ENCODE measurements at regions not wholly inside any gene's neighbourhood (a gene's known extent, or its start where the extent isn't known, plus 50 kb on each side); places are given as distances from the start of the nearest gene placed in this dataset.

DNA sequence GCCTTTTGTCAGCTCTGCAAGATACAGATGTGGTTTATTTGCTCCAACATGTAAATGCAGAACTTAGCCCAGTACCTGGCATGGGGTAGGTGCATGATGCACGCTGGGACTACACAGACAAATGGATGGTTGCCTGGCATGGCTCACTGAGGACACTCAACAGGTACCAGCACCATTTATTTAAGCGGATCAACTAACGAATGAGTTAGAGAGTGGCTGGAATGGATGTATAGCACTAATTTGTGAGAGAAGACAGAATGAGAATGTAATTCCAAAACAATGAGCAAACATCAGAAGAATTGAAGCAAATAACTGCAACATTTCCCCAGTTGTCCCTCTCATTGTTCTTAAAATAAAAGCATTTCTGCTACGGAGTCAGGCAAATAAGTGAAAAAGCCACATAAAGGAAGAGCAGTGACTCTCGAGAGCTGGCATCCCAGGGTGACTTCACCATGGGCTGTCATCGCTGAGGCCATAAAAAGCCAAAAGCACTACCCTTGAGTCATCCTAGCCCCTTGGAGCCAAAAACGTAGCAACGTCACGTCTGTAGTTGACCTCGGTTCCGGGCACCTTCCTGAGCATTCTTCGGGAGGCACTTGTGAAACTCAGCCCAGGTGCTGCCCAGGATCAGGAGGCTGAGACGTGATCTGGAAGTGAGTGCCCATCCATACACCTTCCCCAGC is 290.3 kb downstream of the NSG2 start:
- no peak for DNase-seq (ENCODE audit: low read depth)

DNA sequence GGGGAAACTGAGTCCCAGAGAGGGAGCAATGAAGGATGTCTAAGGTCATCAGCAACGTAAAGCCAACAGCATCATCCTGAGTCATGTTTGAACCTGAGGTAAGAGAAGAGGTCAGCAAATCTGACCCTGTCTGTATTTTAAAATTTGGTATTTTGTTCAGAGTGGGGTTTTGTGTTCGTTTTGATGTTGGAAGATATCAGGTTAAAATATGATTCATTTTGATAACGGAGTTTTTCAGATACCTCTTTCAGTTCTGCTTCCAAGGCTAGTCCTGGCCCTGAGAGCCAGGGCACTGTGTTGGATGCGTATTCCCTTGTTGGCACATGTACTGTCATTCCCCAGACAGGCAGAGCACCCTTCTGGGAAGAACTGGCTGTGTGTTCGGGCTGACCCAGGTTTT is 291.0 kb downstream of the NSG2 start:
- DNase-seq (ENCODE audit: low read depth), result no peak

DNA sequence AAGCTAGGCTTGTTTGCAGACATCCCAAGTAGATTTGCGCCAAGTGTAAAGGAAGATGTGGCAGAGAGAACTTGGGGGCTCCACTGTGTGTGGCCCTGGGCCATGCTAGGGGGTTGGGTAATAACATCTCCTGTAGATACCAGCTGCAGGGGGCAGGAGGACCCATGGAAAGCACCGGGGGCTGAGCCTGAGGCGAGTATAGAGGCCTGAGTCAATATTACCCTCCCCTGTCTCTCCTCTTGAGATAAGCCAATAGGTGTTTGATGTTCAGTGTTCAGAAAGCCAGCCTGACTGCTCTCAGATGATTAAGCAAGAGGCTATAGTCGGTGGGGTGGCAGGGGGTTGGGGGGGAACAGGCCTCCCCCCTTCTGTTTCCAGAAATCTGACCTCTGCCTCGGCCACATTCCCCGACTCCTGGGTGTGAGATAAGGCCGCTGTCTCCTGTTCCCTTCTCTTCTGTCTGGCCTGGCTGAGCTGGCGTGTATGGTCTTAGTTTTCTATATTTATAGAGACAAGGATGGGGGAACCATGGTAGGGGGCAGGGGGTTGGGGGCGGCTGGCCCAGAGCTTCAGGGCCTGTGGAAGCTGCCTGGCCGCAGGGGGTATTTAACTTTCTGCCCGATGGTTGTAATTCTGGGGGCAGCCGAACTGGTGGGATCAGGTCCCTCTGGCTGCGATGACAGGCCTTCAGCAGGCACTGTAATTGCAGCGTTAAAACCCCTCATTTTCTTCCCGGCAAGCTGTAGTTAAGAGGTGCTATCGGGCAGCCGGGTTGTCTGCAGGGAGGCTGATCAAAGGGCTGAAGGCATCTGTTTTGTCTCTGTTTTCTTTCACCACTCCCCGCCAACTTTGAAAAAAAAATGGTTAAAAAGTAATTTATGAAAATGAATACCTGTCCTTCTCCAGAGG is 292.0 kb downstream of the NSG2 start:
- DNase-seq (ENCODE audit: low read depth), result no peak

DNA sequence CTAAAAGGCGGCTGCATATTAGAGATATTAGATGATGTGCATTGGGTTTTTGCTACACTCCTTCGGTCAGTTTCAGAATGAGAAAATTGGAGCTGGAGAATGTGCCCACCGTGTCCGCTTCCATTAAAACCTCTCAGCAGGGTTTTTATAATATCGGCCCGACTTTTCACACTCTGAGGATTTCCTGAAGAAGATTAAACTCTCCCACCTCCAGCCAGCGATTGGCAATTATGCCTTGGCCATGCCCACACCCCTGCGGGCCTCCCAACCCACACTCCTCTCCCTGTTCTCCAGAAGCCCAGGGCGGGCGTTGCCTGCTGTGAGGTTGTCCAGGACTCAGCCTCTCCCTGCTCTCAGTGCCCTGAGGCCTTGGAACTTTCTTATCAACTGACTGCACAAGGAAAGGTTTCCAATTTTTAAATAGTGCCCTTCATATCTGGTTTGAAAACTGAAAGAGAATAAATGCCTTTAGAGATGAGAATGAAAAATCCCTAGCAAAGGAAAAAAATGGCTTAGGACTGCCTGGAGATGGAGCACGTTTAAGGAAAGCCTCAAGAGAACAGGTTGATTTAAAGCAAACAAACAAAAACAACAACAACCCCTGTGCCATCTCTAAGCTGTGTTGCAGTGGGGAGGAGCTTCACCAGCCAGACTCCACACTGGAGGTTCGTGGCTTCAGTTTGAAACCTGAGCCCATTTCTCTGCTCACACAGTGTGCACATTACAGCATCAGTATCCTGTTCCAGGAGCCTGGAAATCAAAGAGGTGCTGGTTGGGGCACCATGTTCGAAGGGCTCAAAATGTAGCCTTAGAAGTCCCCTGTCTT is 292.9 kb downstream of the NSG2 start:
- DNase-seq (ENCODE audit: low read depth), result no peak

DNA sequence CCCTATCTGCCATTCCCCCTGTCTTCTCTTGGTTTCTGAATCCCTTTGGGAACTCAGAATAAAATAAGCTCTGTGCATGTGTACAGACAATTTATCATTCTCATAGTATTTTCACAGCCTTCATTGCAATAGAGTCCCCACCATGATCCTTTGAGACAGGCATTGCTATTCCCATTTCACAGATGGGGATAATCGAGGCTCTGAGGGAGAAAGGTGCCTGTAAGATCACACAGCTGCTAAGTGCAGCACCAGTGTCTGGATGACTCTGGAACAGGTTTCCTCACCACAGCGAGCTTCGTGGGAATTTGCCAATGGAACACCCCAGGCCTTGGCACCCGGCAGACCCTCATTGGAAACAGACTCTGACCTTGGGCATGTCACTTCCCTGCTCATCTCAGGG is 293.6 kb downstream of the NSG2 start:
- DNase-seq (ENCODE audit: low read depth), result no peak

DNA sequence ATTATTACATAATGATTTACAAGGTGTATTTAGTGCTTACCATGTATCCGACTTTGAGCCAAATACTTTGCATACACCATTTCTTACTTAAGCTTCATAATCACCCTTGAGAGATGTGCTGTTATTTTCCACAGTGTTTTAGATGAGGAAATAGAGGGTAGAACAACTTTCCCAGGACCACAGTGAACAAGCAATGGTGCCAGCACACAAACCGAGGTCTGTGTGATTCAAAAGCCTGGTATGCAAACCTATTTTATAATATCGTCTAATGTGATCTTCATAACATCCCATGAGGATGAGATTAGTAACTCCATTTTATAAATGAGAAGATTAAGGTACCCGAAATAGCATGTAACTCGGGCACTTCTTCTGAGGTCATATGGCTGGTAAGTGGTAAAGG is 294.7 kb downstream of the NSG2 start:
- no peak for DNase-seq (ENCODE audit: low read depth)

DNA sequence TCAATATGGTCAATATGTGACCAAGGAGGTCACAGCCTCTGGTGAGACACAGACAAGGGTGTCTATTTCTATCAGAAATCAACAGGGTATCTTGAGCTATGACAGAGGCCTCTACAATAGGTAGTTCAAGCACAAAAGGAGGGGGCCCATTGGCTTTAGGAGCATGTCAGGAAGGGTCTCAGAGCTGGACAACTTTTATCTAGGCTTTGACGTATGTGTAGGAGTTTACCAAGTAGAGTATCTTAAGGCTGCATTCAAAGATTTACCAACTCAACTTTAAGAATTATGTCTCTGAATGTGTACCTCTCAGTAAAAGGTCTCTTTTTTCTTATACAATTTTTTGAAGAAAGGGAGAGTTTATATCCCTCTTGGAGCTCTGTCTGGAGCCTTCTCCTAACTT is 297.2 kb downstream of the NSG2 start:
- DNase-seq (ENCODE audit: low read depth), result no peak

DNA sequence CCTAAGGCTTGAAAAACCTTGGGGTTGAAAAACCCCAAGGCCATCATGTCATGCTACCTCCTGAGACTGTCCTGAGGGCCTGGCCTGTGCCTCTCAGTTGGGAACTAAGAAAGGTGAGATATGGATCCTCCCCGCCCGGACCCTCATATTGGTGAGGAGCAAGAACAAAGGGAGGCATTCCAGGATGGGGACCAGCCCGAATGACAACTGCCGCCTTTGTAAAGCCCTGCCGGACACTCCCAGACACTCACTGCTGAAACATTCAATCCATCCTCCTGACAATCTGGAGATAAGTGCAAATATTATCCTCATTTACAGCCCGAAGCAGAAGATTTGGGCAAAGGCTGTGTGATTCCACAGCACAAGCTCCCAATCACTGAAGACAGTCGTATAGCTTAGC is 298.3 kb downstream of the NSG2 start:
- no peak for DNase-seq (ENCODE audit: low read depth)

DNA sequence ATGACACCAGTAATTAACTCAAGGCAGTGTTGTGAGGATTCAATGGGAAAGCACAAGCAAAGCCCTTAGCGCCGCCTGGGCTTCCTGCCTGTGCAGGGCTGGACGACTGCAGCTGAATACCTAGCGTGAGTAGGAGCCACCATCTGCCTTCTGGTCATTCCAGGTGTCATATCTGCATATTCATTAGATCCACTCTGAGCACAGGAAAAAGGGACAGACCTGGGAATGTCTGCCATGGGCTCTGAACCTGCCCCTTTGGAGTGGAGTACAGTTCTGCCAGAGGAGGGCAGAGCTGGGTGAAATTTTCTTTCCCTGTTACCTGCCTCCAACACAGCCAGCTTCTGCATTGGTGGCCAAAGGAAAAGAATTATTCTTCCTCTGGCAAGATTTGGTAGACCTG is 298.8 kb downstream of the NSG2 start:
- no peak for DNase-seq (ENCODE audit: low read depth)

DNA sequence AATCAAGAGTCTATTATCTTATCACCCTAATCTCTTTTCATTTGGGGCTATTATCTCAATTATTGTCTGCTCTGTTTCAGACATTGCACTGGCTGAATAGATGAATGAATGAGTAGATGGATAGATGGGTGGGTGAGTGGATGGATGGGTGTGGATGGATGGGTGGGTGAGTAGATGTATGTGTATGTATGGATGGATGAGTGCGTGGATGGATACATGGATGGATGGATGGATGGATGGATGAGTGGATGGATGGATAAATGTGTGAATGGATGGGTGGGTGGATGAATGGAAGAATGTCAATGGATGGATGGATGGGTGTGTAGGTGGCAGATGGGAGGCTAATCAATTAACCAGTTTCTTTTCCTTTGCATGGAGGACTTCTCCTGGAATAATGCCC is 301.7 kb downstream of the NSG2 start:
- DNase-seq (ENCODE audit: low read depth), result no peak

DNA sequence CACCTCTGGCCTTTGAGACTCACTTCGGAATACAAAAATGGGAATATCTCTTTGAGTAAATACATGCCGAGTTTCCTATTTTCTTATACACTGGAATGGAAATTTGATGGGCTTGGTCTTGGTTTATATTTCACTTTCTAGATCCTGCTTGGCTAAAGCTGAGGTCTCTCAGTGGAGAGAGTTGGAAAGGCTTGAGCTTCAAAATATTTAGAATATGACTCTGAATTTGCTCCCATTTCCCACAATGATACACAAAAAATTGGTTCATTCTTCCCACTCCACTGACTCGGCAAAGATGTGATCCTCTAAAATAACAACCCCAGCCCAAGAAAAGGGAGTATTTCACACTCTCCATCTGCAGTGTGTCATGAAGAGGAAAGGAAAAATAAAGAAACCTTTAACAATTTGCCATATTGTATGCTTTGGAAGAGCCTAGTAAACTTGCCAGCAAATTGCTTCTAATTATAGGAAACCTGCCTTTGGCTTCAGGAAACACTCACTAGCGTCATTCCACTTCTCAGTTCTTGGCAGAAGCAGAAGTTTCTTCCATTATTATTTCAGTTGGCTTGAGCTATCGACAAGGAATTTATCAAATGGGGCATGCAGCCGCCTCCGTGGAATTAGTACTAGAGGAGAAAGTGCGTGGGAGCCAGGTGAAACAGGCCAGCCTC is 302.9 kb downstream of the NSG2 start:
- no peak for DNase-seq (ENCODE audit: low read depth)

DNA sequence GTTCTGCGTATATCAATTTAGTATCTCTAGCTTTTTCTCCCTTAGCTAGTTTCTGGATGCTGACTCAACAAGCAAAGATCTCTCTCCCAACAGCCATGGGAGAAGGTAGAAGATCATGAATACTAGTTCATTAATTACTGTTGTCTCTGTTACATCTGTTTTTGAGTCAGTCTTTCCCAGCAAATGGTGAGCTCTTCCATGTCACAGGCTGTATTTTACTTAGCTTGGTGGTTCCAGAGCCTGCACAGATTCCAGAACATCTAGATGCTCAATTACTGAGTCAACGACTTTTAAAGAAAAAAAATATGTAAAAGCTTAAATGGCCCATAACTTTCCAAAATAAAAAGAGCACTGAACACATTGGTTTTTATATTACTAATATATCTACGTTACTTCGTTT is 307.2 kb downstream of the NSG2 start:
- no peak for DNase-seq (ENCODE audit: low read depth)

DNA sequence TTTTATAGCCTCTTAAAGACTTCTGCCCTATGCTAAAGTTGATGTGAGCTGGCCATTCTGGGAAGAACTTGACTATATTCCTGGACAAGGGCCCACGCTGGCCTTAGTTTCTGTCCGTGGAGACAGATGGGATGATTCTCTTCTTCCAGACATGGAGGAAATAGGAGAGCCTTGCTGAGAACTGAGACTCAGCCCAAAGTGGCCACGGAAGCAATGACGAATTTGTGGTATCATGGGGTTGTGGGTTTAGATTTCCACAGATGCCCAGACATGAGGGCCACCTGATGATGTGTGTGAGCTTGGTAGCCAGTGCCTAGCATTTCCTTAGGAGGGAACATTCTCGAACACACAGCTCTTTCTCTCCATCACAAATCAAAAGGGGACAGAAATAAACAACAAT is 309.1 kb downstream of the NSG2 start:
- DNase-seq (ENCODE audit: low read depth), result no peak

DNA sequence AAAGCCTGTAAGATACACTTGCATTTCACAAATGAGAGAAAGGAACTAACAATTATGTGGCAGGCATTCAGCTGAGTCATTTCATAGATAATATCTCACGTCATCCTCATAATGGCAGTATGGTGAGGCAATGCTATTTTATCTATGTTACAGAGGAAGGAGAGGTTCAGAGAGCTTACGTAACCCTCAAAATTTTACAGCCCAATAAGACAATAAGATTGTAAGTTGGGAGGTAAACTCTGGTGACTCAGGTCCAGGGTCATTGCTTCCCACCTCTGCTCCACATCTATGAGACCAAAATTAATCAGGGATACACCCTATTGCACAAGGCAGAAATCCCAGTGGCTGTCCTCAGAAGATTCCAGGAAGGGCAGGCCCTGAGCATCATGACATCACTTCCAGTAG is 309.7 kb downstream of the NSG2 start:
- peak; percentile 3 for DNase-seq (ENCODE audit: low read depth)

DNA sequence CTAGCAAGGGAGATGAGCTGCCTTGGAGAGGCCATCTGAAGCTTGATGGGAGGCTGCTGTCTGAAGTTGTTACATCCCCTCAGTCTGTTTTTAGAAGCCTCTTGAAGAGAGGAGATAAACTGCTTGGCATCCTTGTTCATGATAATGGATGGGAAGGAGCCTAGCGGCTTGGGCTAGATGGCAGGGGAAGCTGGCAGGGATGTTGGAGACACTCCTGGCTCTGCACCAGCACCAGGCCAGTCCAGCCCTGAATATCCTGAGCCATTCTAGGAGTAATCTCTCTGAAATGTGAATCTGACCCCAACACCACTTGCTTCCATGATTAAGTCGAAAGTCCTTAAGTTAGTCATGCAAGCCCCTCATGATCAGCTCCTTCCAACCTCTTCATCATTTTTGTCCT is 310.5 kb downstream of the NSG2 start:
- no peak for DNase-seq (ENCODE audit: low read depth)

DNA sequence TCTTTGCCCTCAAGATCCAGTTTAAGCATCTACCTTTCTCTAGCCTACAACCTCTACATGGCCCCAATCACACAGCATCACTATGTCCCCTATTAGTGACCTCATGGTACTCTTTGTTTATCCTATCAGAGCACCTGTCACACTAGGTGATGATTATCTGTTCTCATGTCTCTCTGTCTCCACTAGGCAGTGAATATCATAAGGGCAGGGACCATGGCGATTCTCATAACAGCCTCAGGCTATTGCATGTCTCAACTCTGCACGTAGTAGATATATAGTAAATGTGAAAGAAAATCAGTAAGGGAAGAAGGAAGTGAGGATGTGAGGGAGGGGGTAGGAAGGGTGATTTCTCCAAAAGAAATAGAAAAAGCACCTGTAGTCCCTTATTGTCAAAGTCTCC is 311.0 kb downstream of the NSG2 start:
- DNase-seq (ENCODE audit: low read depth), result no peak

DNA sequence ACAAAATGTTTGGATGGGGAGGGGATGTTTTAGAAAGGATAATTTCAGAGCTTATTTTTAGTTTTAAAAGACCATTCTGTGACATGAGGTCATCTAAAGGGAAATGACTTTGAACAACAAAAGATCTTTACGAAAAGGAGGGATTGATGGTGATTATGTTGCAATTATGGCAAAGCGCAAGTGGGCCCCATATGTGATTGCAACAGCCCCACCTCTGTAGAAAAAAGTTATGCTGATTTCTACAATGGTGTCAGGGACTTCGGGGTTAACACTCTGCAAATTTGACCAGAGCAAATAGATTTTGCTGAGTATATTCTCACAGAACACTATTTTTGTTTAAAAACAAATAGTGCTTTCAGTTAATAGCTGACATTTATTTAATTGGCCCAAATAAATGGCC is 312.8 kb downstream of the NSG2 start:
- DNase-seq (ENCODE audit: low read depth), result no peak

DNA sequence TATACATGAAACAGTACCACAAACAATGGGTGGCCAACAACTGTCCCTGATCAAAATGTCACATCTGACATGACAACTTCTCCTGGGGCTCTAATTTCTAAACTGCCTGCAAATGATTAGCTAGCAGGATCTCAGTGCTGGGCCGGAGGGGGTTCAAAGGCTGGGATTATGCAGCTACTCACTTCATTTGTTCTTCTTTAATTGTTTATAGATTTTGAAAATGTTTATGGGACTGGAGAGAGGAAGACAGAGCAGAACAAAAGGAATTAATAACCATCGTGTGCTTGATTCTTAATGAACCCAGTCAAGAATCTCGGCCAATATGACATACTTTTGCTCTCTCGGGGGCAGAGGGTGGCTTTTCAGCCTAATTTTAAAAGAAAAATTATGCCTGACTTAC is 313.6 kb downstream of the NSG2 start:
- no peak for DNase-seq (ENCODE audit: low read depth)

DNA sequence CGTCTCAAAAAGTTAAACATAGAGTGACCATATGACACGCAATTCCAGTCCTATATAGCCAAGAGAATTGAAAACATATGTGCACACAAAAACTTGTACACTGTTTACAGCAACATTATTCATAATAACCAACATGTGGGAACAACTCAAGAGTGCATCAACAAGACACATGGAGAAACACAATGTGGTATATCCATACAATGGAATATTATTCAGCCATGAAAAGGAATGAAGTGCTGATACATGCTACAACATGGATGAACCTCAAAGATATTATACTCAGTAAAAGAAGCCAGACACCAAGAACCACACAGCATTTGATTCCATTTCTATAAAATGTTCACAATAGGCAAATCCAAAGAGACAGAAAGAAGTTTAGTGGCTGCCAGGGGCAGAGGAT is 317.0 kb downstream of the NSG2 start:
- no peak for DNase-seq (ENCODE audit: low read depth)

DNA sequence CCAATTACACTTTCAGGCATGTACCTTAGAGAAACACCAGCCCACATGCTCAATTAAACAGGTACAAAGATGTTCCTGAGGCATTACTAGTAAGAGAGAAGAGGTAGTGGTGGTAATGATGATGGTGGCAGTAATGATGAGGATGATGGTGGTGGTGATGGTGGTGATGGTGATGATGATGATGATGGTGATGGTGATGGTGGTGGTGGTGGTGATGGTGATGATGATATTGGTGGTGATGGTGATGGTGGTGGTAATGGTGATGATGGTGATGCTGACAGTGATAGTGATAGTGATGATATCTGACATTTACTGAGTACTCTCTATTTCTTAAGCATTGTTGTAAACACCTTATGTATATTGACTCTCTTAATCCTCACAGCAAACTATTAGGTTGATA is 318.4 kb downstream of the NSG2 start:
- DNase-seq (ENCODE audit: low read depth), result no peak

DNA sequence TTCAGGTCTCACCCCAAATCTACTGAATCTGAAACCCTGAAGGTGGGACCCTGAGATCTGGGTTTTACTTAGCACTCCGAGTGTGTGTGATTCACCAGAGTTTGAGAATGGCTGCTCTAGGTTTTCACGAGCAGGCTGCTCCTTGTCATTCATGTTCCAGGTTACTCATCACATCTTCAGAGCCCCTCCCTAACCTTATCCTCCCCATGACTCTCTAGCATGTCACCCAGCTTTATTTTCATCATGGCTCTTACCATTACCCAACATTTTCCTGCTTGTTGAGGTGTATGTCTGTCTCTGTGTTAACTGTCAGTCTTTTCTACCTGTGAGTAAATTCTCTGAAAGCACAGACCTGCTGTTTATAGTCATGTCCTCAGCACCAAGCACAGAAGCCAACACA is 319.2 kb downstream of the NSG2 start:
- no peak for DNase-seq (ENCODE audit: low read depth)

DNA sequence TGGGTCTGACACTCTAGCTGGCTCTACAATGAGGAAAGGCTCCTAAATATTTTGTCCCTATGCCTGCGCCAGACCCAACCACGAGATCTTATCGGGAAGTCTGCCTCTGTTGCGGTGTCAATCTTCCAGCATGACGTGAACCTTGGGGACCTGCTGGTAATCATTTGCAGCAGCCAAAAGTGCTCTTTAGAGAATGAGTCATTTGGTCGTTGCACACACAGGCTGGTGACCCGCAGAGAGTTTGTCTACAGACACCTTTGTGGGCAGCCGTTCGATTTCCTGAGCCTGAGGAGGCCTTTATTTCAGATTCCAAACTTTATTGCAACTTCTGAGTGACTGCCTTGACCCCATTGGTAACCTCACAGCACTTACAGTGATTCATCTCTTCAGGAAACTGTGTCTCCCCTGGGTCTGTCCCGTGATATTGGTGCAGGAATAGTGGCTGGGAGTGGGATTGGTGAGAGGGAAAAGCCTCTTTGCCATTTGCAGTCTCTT is 326.1 kb downstream of the NSG2 start:
- no peak for DNase-seq (ENCODE audit: low read depth)
